HepG2 (cell line): ENCODE measurements at regions not wholly inside any gene's neighbourhood (a gene's known extent, or its start where the extent isn't known, plus 50 kb on each side); places are given as distances from the start of the nearest gene placed in this dataset.
"Not testable (repeated sequence)": the region's sequence is repeated elsewhere in the genome, so short reads cannot be mapped to it uniquely, and the experiment has no call there.

ENCODE experiments used
- ATAC-seq: fragments of 200-7000 bp; cut with Tn5 transposase; 3 replicates; pipeline ENCODE4 v1.9.1; 2020; ENCODE audit warnings: mild to moderate bottlenecking, moderate library complexity
- BruUV-seq: library from RNA; stranded (reverse); fragments of 400-500 nt; replicated peaks from 2 replicates; lab custom pipeline; 2021; lab: Mats Ljungman, UMichigan
- CTCF ChIA-PET: fragments of 300-600 bp; formaldehyde crosslinking; extraction: SDS; loops from one replicate; lab custom pipeline; 2021; ENCODE audit warnings: low total read pairs, inconsistent platforms, low intra/inter-chr PET ratio; lab: Yijun Ruan, JAX
- POLR2A ChIA-PET: fragments of 350-600 bp; sonication (Branson Sonifier 250); formaldehyde crosslinking; loops from one replicate; lab custom pipeline; 2020; ENCODE audit warnings: antibody characterized with exemption, inconsistent platforms; lab: Yijun Ruan, JAX
- DNase-seq: peaks from one replicate; pipeline ENCODE4 v3.0.0-alpha.2; 2015; ENCODE audit warnings: low spot score
- FAIRE-seq: peaks from 3 replicates; lab custom pipeline; 2011; peaks lifted over from hg19 to GRCh38; lab: Jason Lieb, UNC
- H2AFZ ChIP-seq: one replicate; pipeline ENCODE4 v1.6.1; 2011; ENCODE audit warnings: low read length, inconsistent platforms
- H3K27ac ChIP-seq: fragments of 300-600 bp; 3 replicates; pipeline ENCODE4 v1.8.0; 2011; ENCODE audit warnings: mixed run types, mild to moderate bottlenecking, mixed read lengths, low read length, inconsistent platforms; ENCODE audit not compliant: insufficient read depth; ENCODE audit errors: extremely low read length
- H3K27me3 ChIP-seq, 2 experiments: fragments of 200-600 bp in 1 of 2; 2 replicates in 1 of 2; 3 replicates in 1 of 2; pipeline versions ENCODE4 v1.6.0 to v1.8.0; 2011; ENCODE audit warnings: low read length in 2 of 2, mild to moderate bottlenecking in 2 of 2, moderate library complexity in 2 of 2, inconsistent platforms in 1 of 2; ENCODE audit not compliant: insufficient read depth in 2 of 2, control insufficient read depth in 1 of 2
- H3K36me3 ChIP-seq, 2 experiments: fragments of 200-600 bp in 1 of 2; replicated peaks in 1 of 2; 2 replicates in 1 of 2; 3 replicates in 1 of 2; pipeline versions ENCODE4 v1.5.1 to v1.8.0; 2011; ENCODE audit warnings: low read length in 2 of 2, inconsistent platforms in 1 of 2; ENCODE audit not compliant: insufficient read depth in 2 of 2, control insufficient read depth in 1 of 2
- H3K4me1 ChIP-seq: 2 replicates; pipeline ENCODE4 v1.5.1; 2012; ENCODE audit warnings: low read length, inconsistent platforms; ENCODE audit not compliant: insufficient read depth
- H3K4me2 ChIP-seq: 2 replicates; pipeline ENCODE4 v1.6.0; 2011; ENCODE audit warnings: low read depth, low read length, inconsistent platforms
- H3K4me3 ChIP-seq, 3 experiments: fragments of 200-600 bp in 1 of 3; sonication (generic), shearing (Covaris generic) in 1 of 3; replicated peaks in 1 of 3; 2 replicates each; pipeline ENCODE4 v1.5.1; 2011 to 2016; ENCODE audit warnings: low read length in 3 of 3, inconsistent platforms in 2 of 3, low read depth in 2 of 3, mild to moderate bottlenecking in 2 of 3, control low read depth in 1 of 3, mixed read lengths in 1 of 3; ENCODE audit not compliant: insufficient read depth in 1 of 3
- H3K79me2 ChIP-seq: one replicate; pipeline ENCODE4 v1.6.1; 2011; ENCODE audit warnings: low read length, inconsistent platforms; ENCODE audit not compliant: insufficient read depth
- H3K9ac ChIP-seq: 2 replicates; pipeline ENCODE4 v1.6.0; 2011; ENCODE audit warnings: mild to moderate bottlenecking, low read depth, low read length, inconsistent platforms; ENCODE audit not compliant: insufficient read depth
- H3K9me3 ChIP-seq: 2 replicates; pipeline ENCODE4 v1.5.1; 2012; ENCODE audit warnings: mild to moderate bottlenecking, low read length
- H4K20me1 ChIP-seq: 2 replicates; pipeline ENCODE4 v1.6.0; 2011; ENCODE audit warnings: inconsistent platforms, mild to moderate bottlenecking, low read length, moderate library complexity; ENCODE audit not compliant: insufficient read depth
- HDAC2 ChIP-seq: sonication (generic); formaldehyde crosslinking; IDR thresholded peaks from 2 replicates; pipeline ENCODE4 v1.4.0; 2020; ENCODE audit warnings: missing genetic modification reagents
- WGBS: methylation state at CpG from one replicate; pipeline ENCODE4 v1.1.6; 2017; ENCODE audit warnings: low lambda C conversion rate; 5-methylcytosine and 5-hydroxymethylcytosine counted together
- in situ Hi-C: cut with HindIII; loops from 2 replicates; pipeline ENCODE4 v1.10.0; 2017; ENCODE audit warnings: low pct_unique_long_range_greater_than_20kb; ENCODE audit not compliant: extremely low pct_ligation_motif_present
- intact Hi-C: fragments of 100-400 bp; cut with micrococcal nuclease; formaldehyde crosslinking; loops from one replicate; pipeline ENCODE4 v1.10.0; 2022; ENCODE audit not compliant: unreplicated experiment

DNA sequence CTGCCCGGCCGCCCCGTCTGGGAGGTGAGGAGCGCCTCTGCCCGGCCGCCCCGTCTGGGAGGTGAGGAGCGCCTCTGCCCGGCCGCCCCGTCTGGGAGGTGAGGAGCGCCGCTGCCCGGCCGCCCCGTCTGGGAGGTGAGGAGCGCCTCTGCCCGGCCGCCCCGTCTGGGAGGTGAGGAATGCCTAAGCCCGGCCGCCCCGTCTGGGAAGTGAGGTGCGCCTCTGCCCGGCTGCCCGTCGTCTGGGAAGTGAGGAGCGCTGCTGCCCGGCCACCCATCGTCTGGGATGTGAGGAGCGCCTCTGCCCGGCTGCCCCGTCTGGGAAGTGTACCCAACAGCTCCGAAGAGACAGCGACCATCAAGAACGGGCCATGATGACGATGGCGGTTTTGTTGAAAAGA is 136.6 kb upstream of the PROKR2 start:
- H3K9ac ChIP-seq, intact Hi-C loops, H3K36me3 ChIP-seq, CTCF ChIA-PET, H3K27ac ChIP-seq, in situ Hi-C loops, FAIRE-seq, H3K79me2 ChIP-seq, H3K27me3 ChIP-seq, H3K9me3 ChIP-seq, H2AFZ ChIP-seq, ATAC-seq, H3K4me2 ChIP-seq, BruUV-seq, DNase-seq, POLR2A ChIA-PET, H3K4me3 ChIP-seq, H3K4me1 ChIP-seq, H4K20me1 ChIP-seq: not testable (repeated sequence)
- TF ChIP-seq HDAC2 = 0 out of 2 replicates have a peak, but pooled peaks have one; percentile 1
- WGBS = 97% methylated on average over 19 of the region's 38 CpGs

DNA sequence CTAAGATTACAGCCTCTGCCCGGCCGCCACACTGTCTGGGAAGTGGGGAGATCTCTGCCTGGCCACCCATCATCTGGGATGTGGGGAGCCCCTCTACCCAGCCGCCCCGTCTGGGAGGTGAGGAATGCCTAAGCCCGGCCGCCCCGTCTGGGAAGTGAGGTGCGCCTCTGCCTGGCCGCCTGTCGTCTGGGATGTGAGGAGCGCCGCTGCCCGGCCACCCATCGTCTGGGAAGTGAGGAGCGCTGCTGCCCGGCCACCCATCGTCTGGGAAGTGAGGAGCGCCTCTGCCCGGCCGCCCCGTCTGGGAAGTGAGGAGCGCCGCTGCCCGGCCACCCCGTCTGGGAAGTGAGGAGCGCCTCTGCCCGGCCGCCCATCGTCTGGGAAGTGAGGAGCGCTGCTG is 135.9 kb upstream of the PROKR2 start:
- H3K4me1 ChIP-seq, H3K27me3 ChIP-seq, ATAC-seq, DNase-seq, in situ Hi-C loops, H3K9ac ChIP-seq, H3K4me2 ChIP-seq, H3K79me2 ChIP-seq, H3K36me3 ChIP-seq, FAIRE-seq, H3K9me3 ChIP-seq, H3K4me3 ChIP-seq, H4K20me1 ChIP-seq, CTCF ChIA-PET, POLR2A ChIA-PET, intact Hi-C loops, H3K27ac ChIP-seq, BruUV-seq, H2AFZ ChIP-seq: not testable (repeated sequence)
- 95% methylated on average over 18 of the region's 30 CpGs for WGBS

DNA sequence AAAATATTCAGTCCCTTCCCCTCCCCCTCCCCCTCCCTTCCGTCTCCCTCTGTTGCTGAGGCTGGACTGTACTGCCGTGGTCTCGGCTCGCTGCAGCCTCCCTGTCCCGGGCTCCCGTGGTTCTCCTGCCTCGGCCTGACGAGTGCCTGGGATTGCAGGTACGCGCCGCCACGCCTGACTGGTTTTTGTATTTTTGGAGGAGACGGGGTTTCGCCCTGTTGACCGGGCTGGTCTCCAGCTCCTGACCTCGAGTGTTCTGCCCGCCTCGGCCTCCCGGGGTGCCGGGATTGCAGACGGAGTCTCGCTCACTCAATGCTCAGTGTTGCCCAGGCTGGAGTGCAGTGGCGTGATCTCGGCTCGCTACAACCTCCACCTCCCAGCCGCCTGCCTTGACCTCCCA is 135.5 kb upstream of the PROKR2 start:
- in situ Hi-C loops, H4K20me1 ChIP-seq, H3K9ac ChIP-seq, DNase-seq, H3K27ac ChIP-seq, intact Hi-C loops, CTCF ChIA-PET, H3K4me1 ChIP-seq, BruUV-seq, H3K27me3 ChIP-seq, H3K36me3 ChIP-seq, POLR2A ChIA-PET, H3K4me2 ChIP-seq, H2AFZ ChIP-seq, H3K9me3 ChIP-seq, FAIRE-seq, H3K4me3 ChIP-seq, ATAC-seq, H3K79me2 ChIP-seq: not testable (repeated sequence)
- WGBS = 85% methylated on average over 23 of the region's 26 CpGs
